ENCODE measurements at regions not wholly inside any gene's neighbourhood (a gene's known extent, or its start where the extent isn't known, plus 50 kb on each side); places are given as distances from the start of the nearest gene placed in this dataset.

GRCh38 chr1:79849388-79849787 is 842.9 kb upstream of the ADGRL4 start (continued):
- TF ChIP-seq FOXC1 (CRISPR knock-in tag; IDR thresholded peaks at IDR 0.05; ENCODE audit: borderline replicate concordance) (no peak), NCOA2 (CRISPR knock-in tag; IDR thresholded peaks at IDR 0.05) (no peak), NFAT5 (CRISPR knock-in tag; IDR thresholded peaks at IDR 0.05) (no peak), SRY (CRISPR knock-in tag; IDR thresholded peaks at IDR 0.05) (no peak), ZNF768 (CRISPR knock-in tag; IDR thresholded peaks at IDR 0.05) (no peak)

- no peak for ATAC-seq
- in situ Hi-C loops (cut with HindIII; ENCODE audit: extremely low pct_ligation_motif_present, low pct_unique_long_range_greater_than_20kb): no loop called here
- FAIRE-seq: no peak
- TF ChIP-seq HNRNPLL (IDR thresholded peaks at IDR 0.05; ENCODE audit: low read depth, low read length, poor library complexity, severe bottlenecking) (no peak), ZNF296 (CRISPR knock-in tag; conservative IDR thresholded peaks at IDR 0.05) (no peak), SMAD1 (CRISPR knock-in tag; IDR thresholded peaks at IDR 0.05; ENCODE audit: borderline replicate concordance, low read depth) (no peak), HNRNPK (IDR thresholded peaks at IDR 0.05; ENCODE audit: low read depth, low read length, poor library complexity, severe bottlenecking) (no peak), MIER3 (CRISPR knock-in tag; IDR thresholded peaks at IDR 0.05; ENCODE audit: borderline replicate concordance) (no peak), AHDC1 (CRISPR knock-in tag; IDR thresholded peaks at IDR 0.05; ENCODE audit: borderline replicate concordance) (no peak), BRF2 (CRISPR knock-in tag; IDR thresholded peaks at IDR 0.05) (no peak), TCF7 (IDR thresholded peaks at IDR 0.05; ENCODE audit: low read depth) (no peak)
Observed at GRCh38 chr1:79848316-79848715, 841.8 kb upstream of the ADGRL4 start.

More at GRCh38 chr1:79848316-79848715, 841.8 kb upstream of the ADGRL4 start:
- H3K4me1 ChIP-seq (ENCODE audit: insufficient read depth, low read length): no peaks in the 10 kb centered on the region
- H3K27me3 ChIP-seq (ENCODE audit: control insufficient read depth in 1 of 2, insufficient read depth in 2 of 2, low read length in 2 of 2): no peaks in the 10 kb centered on the region
- H3K4me2 ChIP-seq (ENCODE audit: low read depth, low read length): no peak overlapping the region
- H3K27ac ChIP-seq (ENCODE audit: extremely low read length, insufficient read depth, low read length): no peak overlapping the region
- no peak overlapping the region for H3K9ac ChIP-seq (ENCODE audit: insufficient read depth, low read depth, low read length)
- H4K20me1 ChIP-seq (ENCODE audit: insufficient read depth, low read length): no peaks in the 10 kb centered on the region
- no peak overlapping the region for H2AFZ ChIP-seq (ENCODE audit: low read length)
- DNase-seq (ENCODE audit: low spot score): no peak
- H3K4me3 ChIP-seq (replicated peaks in 1 of 3; ENCODE audit: insufficient read depth in 1 of 3, low read depth in 2 of 3, low read length in 3 of 3): no peak overlapping the region
- BruUV-seq (replicated peaks): no TSS peak
- intact Hi-C loops (cut with micrococcal nuclease; ENCODE audit: unreplicated experiment): no loop called here
- CTCF ChIA-PET (ENCODE audit: low intra/inter-chr PET ratio, low total read pairs): no interaction called here
- peaks cover 57% of the 10 kb centered on the region for H3K9me3 ChIP-seq (ENCODE audit: low read length)
- no peaks in the 10 kb centered on the region for H3K36me3 ChIP-seq (replicated peaks in 1 of 2; ENCODE audit: control insufficient read depth in 1 of 2, insufficient read depth in 2 of 2, low read length in 2 of 2)
- POLR2A ChIA-PET: no interaction called here
- no peaks in the 10 kb centered on the region for H3K79me2 ChIP-seq (ENCODE audit: insufficient read depth, low read length)

Measured in HepG2 (cell line).